ENCODE measurements at regions not wholly inside any gene's neighbourhood (a gene's known extent, or its start where the extent isn't known, plus 50 kb on each side); places are given as distances from the start of the nearest gene placed in this dataset.

- DNase-seq = no peak
These were observed 457.7 kb downstream of the EFNA5 start for GRCh38 chr5:107213025-107213424.

GRCh38 chr5:107211630-107212029 lies 459.1 kb downstream of the EFNA5 start:
- DNase-seq = no peak

- DNase-seq = no peak
These were observed 461.9 kb downstream of the EFNA5 start for GRCh38 chr5:107208867-107209266.

- DNase-seq = no peak
These were observed 466.3 kb downstream of the EFNA5 start for GRCh38 chr5:107204413-107204812.

GRCh38 chr5:107203243-107203642 lies 467.5 kb downstream of the EFNA5 start:
- no peak for DNase-seq

- DNase-seq = no peak
These were observed 471.0 kb downstream of the EFNA5 start for GRCh38 chr5:107199756-107200155.

GRCh38 chr5:107196500-107197059 lies 474.2 kb downstream of the EFNA5 start:
- no peak for DNase-seq

GRCh38 chr5:107195890-107196395 lies 474.8 kb downstream of the EFNA5 start:
- no peak for DNase-seq

- DNase-seq = no peak
These were observed 485.9 kb downstream of the EFNA5 start for GRCh38 chr5:107184871-107185270.

GRCh38 chr5:107184066-107184465 lies 486.7 kb downstream of the EFNA5 start:
- DNase-seq = no peak

GRCh38 chr5:107170620-107171019 lies 500.1 kb downstream of the EFNA5 start:
- DNase-seq = no peak

- no peak for DNase-seq
These were observed 500.9 kb downstream of the EFNA5 start for GRCh38 chr5:107169867-107170266.

- DNase-seq = no peak
These were observed 501.6 kb downstream of the EFNA5 start for GRCh38 chr5:107168848-107169752.

- DNase-seq = no peak
These were observed 502.7 kb downstream of the EFNA5 start for GRCh38 chr5:107168086-107168485.

- no peak for DNase-seq
These were observed 505.4 kb downstream of the EFNA5 start for GRCh38 chr5:107165296-107165695.

GRCh38 chr5:107157809-107158208 lies 512.9 kb downstream of the EFNA5 start:
- DNase-seq = no peak

- DNase-seq = no peak
These were observed 515.0 kb downstream of the EFNA5 start for GRCh38 chr5:107155707-107156106.

GRCh38 chr5:107154593-107154992 lies 516.1 kb downstream of the EFNA5 start:
- DNase-seq = no peak

GRCh38 chr5:107153283-107153682 lies 517.5 kb downstream of the EFNA5 start:
- DNase-seq = no peak

- no peak for DNase-seq
These were observed 521.3 kb downstream of the EFNA5 start for GRCh38 chr5:107149243-107150005.

- DNase-seq = no peak
These were observed 523.1 kb downstream of the EFNA5 start for GRCh38 chr5:107147589-107147988.

GRCh38 chr5:107146901-107147300 lies 523.8 kb downstream of the EFNA5 start:
- DNase-seq = no peak

- no peak for DNase-seq
These were observed 535.3 kb downstream of the EFNA5 start for GRCh38 chr5:107135391-107135790.

GRCh38 chr5:107134931-107135330 lies 535.8 kb downstream of the EFNA5 start:
- no peak for DNase-seq

Measured in hematopoietic multipotent progenitor cell treated with erythropoietin and hydrocortisone succinate and interleukin-3 and kit ligand, for 4 days (in vitro differentiated cells).